ENCODE measurements at regions not wholly inside any gene's neighbourhood (a gene's known extent, or its start where the extent isn't known, plus 50 kb on each side); places are given as distances from the start of the nearest gene placed in this dataset.

DNA sequence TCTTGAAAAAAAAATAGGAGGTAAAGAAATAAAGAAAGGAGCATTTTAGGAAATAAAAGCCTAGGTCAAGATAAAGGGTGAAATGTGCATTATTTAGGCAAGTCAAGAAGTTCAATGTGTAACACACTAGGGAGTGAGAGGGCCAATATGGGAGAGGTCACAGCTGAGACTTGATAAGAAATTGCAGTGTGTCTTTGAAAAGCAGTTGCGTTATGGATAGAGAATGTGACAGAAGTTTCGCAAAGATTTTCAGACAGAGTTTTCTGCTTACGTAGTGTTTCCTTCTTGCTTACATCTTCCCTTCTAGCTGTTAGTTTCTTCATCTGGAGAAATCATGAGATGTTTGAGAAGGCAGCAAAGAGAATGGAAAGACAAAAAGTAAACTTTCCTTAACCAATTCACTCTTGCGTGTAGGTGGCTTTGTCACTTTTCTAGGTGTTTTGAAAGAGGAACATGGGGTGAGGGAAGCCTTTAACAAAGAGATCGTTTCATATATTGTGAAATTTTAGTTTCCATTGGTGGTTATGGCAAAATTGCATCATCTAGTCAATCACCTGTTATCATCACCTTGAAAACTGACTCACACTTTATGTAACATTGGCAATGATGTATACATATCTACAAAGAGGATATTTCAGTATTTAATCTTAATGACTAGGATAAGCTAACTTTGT lies 975.5 kb downstream of the OLFM4 start:
- H3K4me3 ChIP-seq (ENCODE audit: control insufficient read depth, low read depth, low read length) = no peak overlapping the region
- DNase-seq (ENCODE audit: low read depth) = no peak
- TF ChIP-seq, protein P1, sequence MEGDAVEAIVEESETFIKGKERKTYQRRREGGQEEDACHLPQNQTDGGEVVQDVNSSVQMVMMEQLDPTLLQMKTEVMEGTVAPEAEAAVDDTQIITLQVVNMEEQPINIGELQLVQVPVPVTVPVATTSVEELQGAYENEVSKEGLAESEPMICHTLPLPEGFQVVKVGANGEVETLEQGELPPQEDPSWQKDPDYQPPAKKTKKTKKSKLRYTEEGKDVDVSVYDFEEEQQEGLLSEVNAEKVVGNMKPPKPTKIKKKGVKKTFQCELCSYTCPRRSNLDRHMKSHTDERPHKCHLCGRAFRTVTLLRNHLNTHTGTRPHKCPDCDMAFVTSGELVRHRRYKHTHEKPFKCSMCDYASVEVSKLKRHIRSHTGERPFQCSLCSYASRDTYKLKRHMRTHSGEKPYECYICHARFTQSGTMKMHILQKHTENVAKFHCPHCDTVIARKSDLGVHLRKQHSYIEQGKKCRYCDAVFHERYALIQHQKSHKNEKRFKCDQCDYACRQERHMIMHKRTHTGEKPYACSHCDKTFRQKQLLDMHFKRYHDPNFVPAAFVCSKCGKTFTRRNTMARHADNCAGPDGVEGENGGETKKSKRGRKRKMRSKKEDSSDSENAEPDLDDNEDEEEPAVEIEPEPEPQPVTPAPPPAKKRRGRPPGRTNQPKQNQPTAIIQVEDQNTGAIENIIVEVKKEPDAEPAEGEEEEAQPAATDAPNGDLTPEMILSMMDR (conservative IDR thresholded peaks at IDR 0.05; ENCODE audit: control insufficient read depth, insufficient read depth, low read depth, low read length) = no peak

DNA sequence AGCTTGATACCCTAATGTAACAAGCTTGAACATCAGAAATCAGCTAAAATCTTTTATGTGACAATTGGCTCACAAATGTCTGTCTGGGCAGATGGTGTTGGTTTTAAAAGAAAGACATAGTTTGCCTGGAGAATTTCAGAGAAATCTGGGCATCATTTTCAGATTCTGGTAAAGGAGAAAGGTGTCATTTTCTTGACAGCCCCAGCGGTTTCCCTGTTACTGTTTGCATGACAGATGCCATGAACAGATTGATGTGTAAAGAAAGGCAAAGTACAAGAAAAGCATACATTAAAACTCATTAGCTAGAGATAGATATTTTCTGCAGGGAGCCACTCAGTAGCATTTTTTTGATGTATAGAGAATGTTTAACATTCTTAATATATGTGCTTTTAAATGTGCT lies 987.9 kb downstream of the OLFM4 start:
- TF ChIP-seq, protein P1 (conservative IDR thresholded peaks at IDR 0.05; ENCODE audit: control insufficient read depth, insufficient read depth, low read depth, low read length) = no peak
- no peak overlapping the region for H3K4me3 ChIP-seq (ENCODE audit: control insufficient read depth, low read depth, low read length)
- DNase-seq (ENCODE audit: low read depth) = no peak

DNA sequence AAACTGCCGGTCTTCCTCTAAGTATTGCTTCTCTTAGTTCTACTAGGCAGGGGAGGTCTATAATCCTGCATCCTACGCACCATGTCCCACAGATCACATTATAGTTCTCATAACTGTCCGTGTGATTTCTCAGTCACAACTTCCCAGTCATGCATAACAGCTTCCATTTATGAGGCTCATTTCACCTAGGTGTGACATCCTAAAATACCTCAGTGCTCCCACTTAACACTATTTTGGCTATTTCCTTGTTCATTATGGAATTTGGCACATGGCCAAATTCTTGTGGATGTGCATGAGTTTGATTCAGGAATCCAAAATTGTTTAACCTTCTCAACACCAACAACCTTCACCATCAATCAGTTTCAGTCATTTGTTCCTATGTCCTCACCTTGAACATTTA lies 989.9 kb downstream of the OLFM4 start:
- H3K4me3 ChIP-seq (ENCODE audit: control insufficient read depth, low read depth, low read length) = no peak overlapping the region
- TF ChIP-seq, protein P1 (conservative IDR thresholded peaks at IDR 0.05; ENCODE audit: control insufficient read depth, insufficient read depth, low read depth, low read length) = no peak
- DNase-seq (ENCODE audit: low read depth) = no peak

DNA sequence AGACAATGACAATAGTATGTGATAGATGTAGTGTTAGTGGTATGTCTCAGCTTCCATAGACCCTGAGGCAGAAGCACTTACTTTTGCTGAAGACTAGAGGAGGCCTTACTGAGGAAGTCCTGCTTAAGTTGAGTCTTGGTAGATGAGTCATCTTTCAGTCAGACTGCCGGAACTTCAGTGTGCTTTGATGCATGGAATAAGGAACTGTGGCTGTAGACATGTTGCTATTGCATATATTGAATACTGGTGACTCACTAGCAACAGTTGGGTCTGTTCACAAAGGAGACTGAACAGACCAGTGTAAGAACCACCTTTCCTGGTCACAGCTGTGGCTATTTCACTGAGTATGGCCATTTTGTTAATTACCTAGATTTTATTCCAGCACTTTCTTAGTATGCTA lies 1000.6 kb downstream of the OLFM4 start:
- no peak overlapping the region for H3K4me3 ChIP-seq (ENCODE audit: control insufficient read depth, low read depth, low read length)
- no peak for DNase-seq (ENCODE audit: low read depth)
- TF ChIP-seq, protein P1 (conservative IDR thresholded peaks at IDR 0.05; ENCODE audit: control insufficient read depth, insufficient read depth, low read depth, low read length) = no peak

DNA sequence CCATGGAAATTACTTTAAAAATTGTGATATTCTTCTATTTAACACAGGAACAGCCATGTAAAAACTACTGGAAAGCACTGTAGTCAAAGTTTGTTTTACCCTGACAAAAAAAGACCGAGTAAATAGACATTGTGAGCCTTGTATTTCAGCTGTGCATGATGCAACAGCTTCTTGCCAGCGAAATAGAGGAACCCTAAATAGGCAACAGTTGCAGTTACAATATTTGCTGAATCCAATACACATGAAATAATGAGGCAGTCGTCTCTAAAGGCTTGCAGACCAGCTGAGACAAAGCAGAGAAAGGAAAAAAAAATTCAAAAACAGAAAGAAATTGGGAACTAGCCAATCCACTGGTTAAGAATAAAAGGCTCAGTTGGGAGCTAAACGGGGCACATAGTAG lies 1001.1 kb downstream of the OLFM4 start:
- DNase-seq (ENCODE audit: low read depth) = no peak
- TF ChIP-seq, protein P1 (conservative IDR thresholded peaks at IDR 0.05; ENCODE audit: control insufficient read depth, insufficient read depth, low read depth, low read length) = no peak

DNA sequence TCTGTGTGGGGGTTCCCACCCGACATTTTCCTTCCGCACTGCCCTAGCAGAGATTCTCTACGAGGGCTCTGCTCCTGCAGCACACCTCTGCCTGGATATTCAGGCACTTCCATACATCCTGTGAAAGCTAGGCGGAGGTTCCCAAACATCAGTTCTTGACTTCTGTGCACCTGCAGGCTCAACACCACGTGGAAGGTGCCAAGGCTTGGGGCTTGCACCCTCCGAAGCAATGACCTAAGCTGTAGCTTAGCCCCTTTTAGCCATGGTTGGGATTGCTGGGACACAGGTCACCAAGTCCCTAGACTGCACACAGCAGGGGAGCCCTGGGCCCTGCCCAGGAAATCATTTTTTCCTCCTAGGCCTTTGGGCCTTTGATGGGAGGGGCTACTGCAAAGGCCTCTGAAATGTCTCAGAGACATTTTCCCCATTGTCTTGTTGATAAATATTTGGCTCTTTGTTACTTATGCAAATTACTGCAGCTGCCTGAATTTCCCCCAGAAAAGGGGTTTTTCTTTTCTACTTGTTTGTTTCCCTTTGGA lies 1004.8 kb downstream of the OLFM4 start:
- DNase-seq (ENCODE audit: low read depth) = no peak
- no peak overlapping the region for H3K4me3 ChIP-seq (ENCODE audit: control insufficient read depth, low read depth, low read length)
- TF ChIP-seq, protein P1 (conservative IDR thresholded peaks at IDR 0.05; ENCODE audit: control insufficient read depth, insufficient read depth, low read depth, low read length) = no peak

More for the DNA sequence above, 1001.1 kb downstream of the OLFM4 start:
- H3K4me3 ChIP-seq (ENCODE audit: control insufficient read depth, low read depth, low read length) = no peak overlapping the region

Data from fibroblast of mammary gland (primary cell).